ENCODE measurements at regions not wholly inside any gene's neighbourhood (a gene's known extent, or its start where the extent isn't known, plus 50 kb on each side); places are given as distances from the start of the nearest gene placed in this dataset.

DNA sequence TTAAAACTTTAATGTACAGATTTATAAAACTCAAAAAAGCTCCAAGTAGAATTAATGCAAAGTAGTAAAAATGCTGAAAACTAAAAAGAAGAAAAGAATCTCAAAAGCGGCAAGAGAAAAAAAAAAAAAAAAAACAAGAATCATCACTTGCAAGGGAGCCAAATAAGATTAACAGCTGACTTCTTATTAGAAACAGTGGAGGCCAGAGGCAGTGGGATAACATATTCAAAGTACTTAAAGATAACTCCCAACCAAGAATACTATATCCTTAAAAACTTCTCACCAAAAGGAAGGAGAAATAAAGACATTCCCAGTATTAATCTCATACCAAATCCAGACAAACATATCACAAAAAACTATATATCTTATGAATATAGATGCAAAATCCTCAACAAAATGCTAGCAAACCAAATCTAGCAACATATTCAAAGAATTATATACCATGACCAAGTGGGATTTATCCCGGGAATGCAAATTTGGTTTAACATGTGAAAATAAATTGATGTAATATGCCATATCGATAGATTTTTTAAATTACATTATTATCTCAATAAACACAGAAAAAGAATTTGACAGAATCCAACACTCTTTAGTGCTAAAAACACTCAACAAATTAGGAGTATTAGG is 62.7 kb downstream of the CAMK2N1 start:
- no peak overlapping the region for H3K27ac ChIP-seq (ENCODE audit: extremely low read length, insufficient read depth, low read length)
- peaks cover 14% of the 10 kb centered on the region for H3K9me3 ChIP-seq (ENCODE audit: low read length)
- CTCF ChIA-PET (ENCODE audit: low intra/inter-chr PET ratio, low total read pairs), result no interaction called here
- no peaks in the 10 kb centered on the region for H3K79me2 ChIP-seq (ENCODE audit: insufficient read depth, low read length)
- 13% methylated on average over 3 of the region's 3 CpGs for WGBS (ENCODE audit: low lambda C conversion rate)
- BruUV-seq (replicated peaks), result no TSS peak
- H3K4me1 ChIP-seq (ENCODE audit: insufficient read depth, low read length), result no peaks in the 10 kb centered on the region
- FAIRE-seq (no peak), ATAC-seq (no peak), DNase-seq (ENCODE audit: low spot score) (no peak)
- in situ Hi-C loops (cut with HindIII; ENCODE audit: extremely low pct_ligation_motif_present, low pct_unique_long_range_greater_than_20kb), result loop anchor here (10.0 kb wide), 1 partner anchor 208 kb away; no protein-coding TSS in a partner anchor
- H3K9ac ChIP-seq (ENCODE audit: insufficient read depth, low read depth, low read length), result no peak overlapping the region
- TF ChIP-seq, protein P1, sequence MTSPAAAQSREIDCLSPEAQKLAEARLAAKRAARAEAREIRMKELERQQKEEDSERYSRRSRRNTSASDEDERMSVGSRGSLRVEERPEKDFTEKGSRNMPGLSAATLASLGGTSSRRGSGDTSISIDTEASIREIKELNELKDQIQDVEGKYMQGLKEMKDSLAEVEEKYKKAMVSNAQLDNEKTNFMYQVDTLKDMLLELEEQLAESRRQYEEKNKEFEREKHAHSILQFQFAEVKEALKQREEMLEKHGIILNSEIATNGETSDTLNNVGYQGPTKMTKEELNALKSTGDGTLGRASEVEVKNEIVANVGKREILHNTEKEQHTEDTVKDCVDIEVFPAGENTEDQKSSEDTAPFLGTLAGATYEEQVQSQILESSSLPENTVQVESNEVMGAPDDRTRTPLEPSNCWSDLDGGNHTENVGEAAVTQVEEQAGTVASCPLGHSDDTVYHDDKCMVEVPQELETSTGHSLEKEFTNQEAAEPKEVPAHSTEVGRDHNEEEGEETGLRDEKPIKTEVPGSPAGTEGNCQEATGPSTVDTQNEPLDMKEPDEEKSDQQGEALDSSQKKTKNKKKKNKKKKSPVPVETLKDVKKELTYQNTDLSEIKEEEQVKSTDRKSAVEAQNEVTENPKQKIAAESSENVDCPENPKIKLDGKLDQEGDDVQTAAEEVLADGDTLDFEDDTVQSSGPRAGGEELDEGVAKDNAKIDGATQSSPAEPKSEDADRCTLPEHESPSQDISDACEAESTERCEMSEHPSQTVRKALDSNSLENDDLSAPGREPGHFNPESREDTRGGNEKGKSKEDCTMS (CRISPR knock-in tag; conservative IDR thresholded peaks at IDR 0.05), result no peak
- peak; percentile 98 for TF ChIP-seq ZNF317 (CRISPR knock-in tag; IDR thresholded peaks at IDR 0.05)
- no peak overlapping the region for H3K4me2 ChIP-seq (ENCODE audit: low read depth, low read length)
- H2AFZ ChIP-seq (ENCODE audit: low read length), result no peak overlapping the region
- intact Hi-C loops (cut with micrococcal nuclease; ENCODE audit: unreplicated experiment), result no loop called here
- H3K27me3 ChIP-seq (ENCODE audit: control insufficient read depth in 1 of 2, insufficient read depth in 2 of 2, low read length in 2 of 2), result 0 out of 5 replicates have a peak, but pooled peaks cover 0 to 3% of the 10 kb centered on the region in 2 experiments
- H3K4me3 ChIP-seq (replicated peaks in 1 of 3; ENCODE audit: insufficient read depth in 1 of 3, low read depth in 2 of 3, low read length in 3 of 3), result no peak overlapping the region
- no peaks in the 10 kb centered on the region for H3K36me3 ChIP-seq (replicated peaks in 1 of 2; ENCODE audit: control insufficient read depth in 1 of 2, insufficient read depth in 2 of 2, low read length in 2 of 2)
- H4K20me1 ChIP-seq (ENCODE audit: insufficient read depth, low read length), result no peaks in the 10 kb centered on the region
- POLR2A ChIA-PET, result no interaction called here

DNA sequence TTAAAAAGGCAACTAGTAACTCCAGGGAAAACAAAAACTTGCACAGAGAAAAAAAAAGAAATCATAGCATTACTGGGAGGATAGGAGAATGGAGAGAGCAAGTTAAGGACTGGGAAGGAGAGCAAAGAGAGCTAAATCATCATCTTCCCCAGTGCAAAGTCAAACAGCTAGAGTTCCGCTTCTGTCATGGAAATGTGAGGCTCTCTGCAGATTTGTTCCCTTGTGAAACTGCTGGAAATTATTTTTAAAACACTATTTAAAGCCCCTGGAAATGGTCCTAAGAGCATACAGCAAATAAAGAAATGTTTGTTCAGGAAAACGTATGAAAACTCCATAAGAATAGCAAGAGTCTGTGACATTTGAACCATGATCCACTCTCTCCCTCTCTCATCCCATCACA is 64.6 kb downstream of the CAMK2N1 start:
- H3K4me3 ChIP-seq (replicated peaks in 1 of 3; ENCODE audit: insufficient read depth in 1 of 3, low read depth in 2 of 3, low read length in 3 of 3), result no peak overlapping the region
- no peak overlapping the region for H2AFZ ChIP-seq (ENCODE audit: low read length)
- intact Hi-C loops (cut with micrococcal nuclease; ENCODE audit: unreplicated experiment) (no loop called here), in situ Hi-C loops (cut with HindIII; ENCODE audit: extremely low pct_ligation_motif_present, low pct_unique_long_range_greater_than_20kb) (loop anchor here (10.0 kb wide), 1 partner anchor 207 kb away; no protein-coding TSS in a partner anchor)
- peaks cover 14% of the 10 kb centered on the region for H3K9me3 ChIP-seq (ENCODE audit: low read length)
- DNase-seq (ENCODE audit: low spot score), result no peak
- no peak overlapping the region for H3K27ac ChIP-seq (ENCODE audit: extremely low read length, insufficient read depth, low read length)
- no peaks in the 10 kb centered on the region for H3K36me3 ChIP-seq (replicated peaks in 1 of 2; ENCODE audit: control insufficient read depth in 1 of 2, insufficient read depth in 2 of 2, low read length in 2 of 2)
- no peaks in the 10 kb centered on the region for H3K4me1 ChIP-seq (ENCODE audit: insufficient read depth, low read length)
- WGBS (ENCODE audit: low lambda C conversion rate), result 22% methylated on average over 2 of the region's 2 CpGs
- POLR2A ChIA-PET, result no interaction called here
- H3K27me3 ChIP-seq (ENCODE audit: control insufficient read depth in 1 of 2, insufficient read depth in 2 of 2, low read length in 2 of 2), result peaks cover 0 to 9% of the 10 kb centered on the region in 2 experiments; a peak in 1 of 5 replicates
- BruUV-seq (replicated peaks), result no TSS peak
- H4K20me1 ChIP-seq (ENCODE audit: insufficient read depth, low read length), result no peaks in the 10 kb centered on the region
- no peak for ATAC-seq
- no peaks in the 10 kb centered on the region for H3K79me2 ChIP-seq (ENCODE audit: insufficient read depth, low read length)
- FAIRE-seq, result no peak
- no peak overlapping the region for H3K9ac ChIP-seq (ENCODE audit: insufficient read depth, low read depth, low read length)
- CTCF ChIA-PET (ENCODE audit: low intra/inter-chr PET ratio, low total read pairs), result no interaction called here
- no peak overlapping the region for H3K4me2 ChIP-seq (ENCODE audit: low read depth, low read length)
- no peak for TF ChIP-seq PLRG1 (conservative IDR thresholded peaks at IDR 0.05)
- TF ChIP-seq, protein P2, sequence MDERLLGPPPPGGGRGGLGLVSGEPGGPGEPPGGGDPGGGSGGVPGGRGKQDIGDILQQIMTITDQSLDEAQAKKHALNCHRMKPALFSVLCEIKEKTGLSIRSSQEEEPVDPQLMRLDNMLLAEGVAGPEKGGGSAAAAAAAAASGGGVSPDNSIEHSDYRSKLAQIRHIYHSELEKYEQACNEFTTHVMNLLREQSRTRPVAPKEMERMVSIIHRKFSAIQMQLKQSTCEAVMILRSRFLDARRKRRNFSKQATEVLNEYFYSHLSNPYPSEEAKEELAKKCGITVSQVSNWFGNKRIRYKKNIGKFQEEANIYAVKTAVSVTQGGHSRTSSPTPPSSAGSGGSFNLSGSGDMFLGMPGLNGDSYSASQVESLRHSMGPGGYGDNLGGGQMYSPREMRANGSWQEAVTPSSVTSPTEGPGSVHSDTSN (CRISPR knock-in tag; IDR thresholded peaks at IDR 0.05), result no peak
- TF ChIP-seq, protein P3, sequence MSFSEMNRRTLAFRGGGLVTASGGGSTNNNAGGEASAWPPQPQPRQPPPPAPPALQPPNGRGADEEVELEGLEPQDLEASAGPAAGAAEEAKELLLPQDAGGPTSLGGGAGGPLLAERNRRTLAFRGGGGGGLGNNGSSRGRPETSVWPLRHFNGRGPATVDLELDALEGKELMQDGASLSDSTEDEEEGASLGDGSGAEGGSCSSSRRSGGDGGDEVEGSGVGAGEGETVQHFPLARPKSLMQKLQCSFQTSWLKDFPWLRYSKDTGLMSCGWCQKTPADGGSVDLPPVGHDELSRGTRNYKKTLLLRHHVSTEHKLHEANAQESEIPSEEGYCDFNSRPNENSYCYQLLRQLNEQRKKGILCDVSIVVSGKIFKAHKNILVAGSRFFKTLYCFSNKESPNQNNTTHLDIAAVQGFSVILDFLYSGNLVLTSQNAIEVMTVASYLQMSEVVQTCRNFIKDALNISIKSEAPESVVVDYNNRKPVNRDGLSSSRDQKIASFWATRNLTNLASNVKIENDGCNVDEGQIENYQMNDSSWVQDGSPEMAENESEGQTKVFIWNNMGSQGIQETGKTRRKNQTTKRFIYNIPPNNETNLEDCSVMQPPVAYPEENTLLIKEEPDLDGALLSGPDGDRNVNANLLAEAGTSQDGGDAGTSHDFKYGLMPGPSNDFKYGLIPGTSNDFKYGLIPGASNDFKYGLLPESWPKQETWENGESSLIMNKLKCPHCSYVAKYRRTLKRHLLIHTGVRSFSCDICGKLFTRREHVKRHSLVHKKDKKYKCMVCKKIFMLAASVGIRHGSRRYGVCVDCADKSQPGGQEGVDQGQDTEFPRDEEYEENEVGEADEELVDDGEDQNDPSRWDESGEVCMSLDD (CRISPR knock-in tag; IDR thresholded peaks at IDR 0.05; ENCODE audit: borderline replicate concordance), result no peak

Measured in HepG2 (cell line).